Hepatocyte (in vitro differentiated cells): ENCODE measurements at regions not wholly inside any gene's neighbourhood (a gene's known extent, or its start where the extent isn't known, plus 50 kb on each side); places are given as distances from the start of the nearest gene placed in this dataset.

Experiments
- EZH2 ChIP-seq: fragments of 200-600 bp; sonication (generic); IDR thresholded peaks from 2 replicates; pipeline ENCODE4 v1.6.1; 2016; ENCODE audit warnings: antibody characterized with exemption, mild to moderate bottlenecking, borderline replicate concordance
- EZH2phosphoT487 ChIP-seq: fragments of 200-600 bp; sonication (generic); IDR thresholded peaks from one replicate; pipeline ENCODE4 v1.6.1; 2018; ENCODE audit warnings: antibody characterized with exemption, mild to moderate bottlenecking, low read depth, moderate library complexity; ENCODE audit not compliant: unreplicated experiment, severe bottlenecking
- TF ChIP-seq, protein P1 (sequence below): fragments of 200-600 bp; sonication (generic); IDR thresholded peaks from 2 replicates; pipeline ENCODE4 v1.5.1; 2016; ENCODE audit warnings: antibody characterized with exemption, mild to moderate bottlenecking; ENCODE audit not compliant: poor library complexity

- TF ChIP-seq, protein P1, sequence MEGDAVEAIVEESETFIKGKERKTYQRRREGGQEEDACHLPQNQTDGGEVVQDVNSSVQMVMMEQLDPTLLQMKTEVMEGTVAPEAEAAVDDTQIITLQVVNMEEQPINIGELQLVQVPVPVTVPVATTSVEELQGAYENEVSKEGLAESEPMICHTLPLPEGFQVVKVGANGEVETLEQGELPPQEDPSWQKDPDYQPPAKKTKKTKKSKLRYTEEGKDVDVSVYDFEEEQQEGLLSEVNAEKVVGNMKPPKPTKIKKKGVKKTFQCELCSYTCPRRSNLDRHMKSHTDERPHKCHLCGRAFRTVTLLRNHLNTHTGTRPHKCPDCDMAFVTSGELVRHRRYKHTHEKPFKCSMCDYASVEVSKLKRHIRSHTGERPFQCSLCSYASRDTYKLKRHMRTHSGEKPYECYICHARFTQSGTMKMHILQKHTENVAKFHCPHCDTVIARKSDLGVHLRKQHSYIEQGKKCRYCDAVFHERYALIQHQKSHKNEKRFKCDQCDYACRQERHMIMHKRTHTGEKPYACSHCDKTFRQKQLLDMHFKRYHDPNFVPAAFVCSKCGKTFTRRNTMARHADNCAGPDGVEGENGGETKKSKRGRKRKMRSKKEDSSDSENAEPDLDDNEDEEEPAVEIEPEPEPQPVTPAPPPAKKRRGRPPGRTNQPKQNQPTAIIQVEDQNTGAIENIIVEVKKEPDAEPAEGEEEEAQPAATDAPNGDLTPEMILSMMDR, result no peak
- TF ChIP-seq EZH2, result no peak
- TF ChIP-seq EZH2phosphoT487, result no peak
These were observed 139.2 kb upstream of the IRS4 start for GRCh38 chrX:108875548-108875947.
